ENCODE measurements at regions not wholly inside any gene's neighbourhood (a gene's known extent, or its start where the extent isn't known, plus 50 kb on each side); places are given as distances from the start of the nearest gene placed in this dataset.

DNA sequence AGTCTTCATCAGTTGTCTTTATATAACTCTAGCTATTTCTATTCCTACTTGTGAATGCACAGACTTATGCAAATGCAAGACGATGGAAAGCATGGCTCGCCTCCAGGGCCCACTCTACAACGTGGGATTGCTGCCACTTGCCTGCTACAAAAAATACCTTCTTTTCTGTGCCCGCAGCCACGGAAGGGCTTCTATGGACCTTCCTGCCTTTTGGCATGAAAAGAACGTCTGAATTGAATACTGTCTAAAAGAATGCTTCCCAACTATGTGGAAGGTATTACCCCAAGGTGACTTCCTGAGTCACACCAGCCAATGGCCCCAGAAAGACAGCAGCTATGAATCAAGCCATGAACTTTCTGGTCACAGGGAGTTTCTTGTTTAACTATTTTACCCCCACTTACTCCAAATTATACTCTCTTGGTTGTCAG is 261.2 kb downstream of the HIVEP2 start:
- no peaks in the 10 kb centered on the region for H3K9me3 ChIP-seq
- intact Hi-C loops (cut with DNase I) = no loop called here
- H3K27ac ChIP-seq = no peak overlapping the region
- no peaks in the 10 kb centered on the region for H3K4me1 ChIP-seq (replicated peaks)
- TF ChIP-seq POLR2AphosphoS5 (IDR thresholded peaks at IDR 0.05) (no peak), POLR2A (IDR thresholded peaks at IDR 0.05) (no peak)
- TF ChIP-seq, protein P1, sequence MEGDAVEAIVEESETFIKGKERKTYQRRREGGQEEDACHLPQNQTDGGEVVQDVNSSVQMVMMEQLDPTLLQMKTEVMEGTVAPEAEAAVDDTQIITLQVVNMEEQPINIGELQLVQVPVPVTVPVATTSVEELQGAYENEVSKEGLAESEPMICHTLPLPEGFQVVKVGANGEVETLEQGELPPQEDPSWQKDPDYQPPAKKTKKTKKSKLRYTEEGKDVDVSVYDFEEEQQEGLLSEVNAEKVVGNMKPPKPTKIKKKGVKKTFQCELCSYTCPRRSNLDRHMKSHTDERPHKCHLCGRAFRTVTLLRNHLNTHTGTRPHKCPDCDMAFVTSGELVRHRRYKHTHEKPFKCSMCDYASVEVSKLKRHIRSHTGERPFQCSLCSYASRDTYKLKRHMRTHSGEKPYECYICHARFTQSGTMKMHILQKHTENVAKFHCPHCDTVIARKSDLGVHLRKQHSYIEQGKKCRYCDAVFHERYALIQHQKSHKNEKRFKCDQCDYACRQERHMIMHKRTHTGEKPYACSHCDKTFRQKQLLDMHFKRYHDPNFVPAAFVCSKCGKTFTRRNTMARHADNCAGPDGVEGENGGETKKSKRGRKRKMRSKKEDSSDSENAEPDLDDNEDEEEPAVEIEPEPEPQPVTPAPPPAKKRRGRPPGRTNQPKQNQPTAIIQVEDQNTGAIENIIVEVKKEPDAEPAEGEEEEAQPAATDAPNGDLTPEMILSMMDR (IDR thresholded peaks at IDR 0.05) = no peak
- no peaks in the 10 kb centered on the region for H3K36me3 ChIP-seq
- no peak for DNase-seq (ENCODE audit: low spot score)
- no peaks in the 10 kb centered on the region for H3K27me3 ChIP-seq (replicated peaks; ENCODE audit: insufficient read depth)
- 48% methylated on average over 6 of the region's 6 CpGs for WGBS
- no peak overlapping the region for H3K4me3 ChIP-seq

- DNase-seq (ENCODE audit: low spot score) = no peak
- H3K4me1 ChIP-seq (replicated peaks) = no peaks in the 10 kb centered on the region
- TF ChIP-seq, protein P1 (IDR thresholded peaks at IDR 0.05) = no peak
- TF ChIP-seq POLR2AphosphoS5 (IDR thresholded peaks at IDR 0.05) (no peak), POLR2A (IDR thresholded peaks at IDR 0.05) (no peak)
- H3K4me3 ChIP-seq = no peak overlapping the region
- 94% methylated on average over 1 of the region's 1 CpG for WGBS
- H3K27ac ChIP-seq = no peak overlapping the region
- no peaks in the 10 kb centered on the region for H3K36me3 ChIP-seq
- H3K9me3 ChIP-seq = no peaks in the 10 kb centered on the region
- no peaks in the 10 kb centered on the region for H3K27me3 ChIP-seq (replicated peaks; ENCODE audit: insufficient read depth)
- intact Hi-C loops (cut with DNase I) = no loop called here
These were observed 260.6 kb downstream of the HIVEP2 start for GRCh38 chr6:142684371-142684770.

- 75% methylated on average over 4 of the region's 4 CpGs for WGBS
- Histone ChIP-seq H3K27ac (no peak overlapping the region), H3K4me3 (no peak overlapping the region), H3K4me1 (replicated peaks) (no peaks in the 10 kb centered on the region), H3K27me3 (replicated peaks; ENCODE audit: insufficient read depth) (no peaks in the 10 kb centered on the region), H3K9me3 (no peaks in the 10 kb centered on the region), H3K36me3 (no peaks in the 10 kb centered on the region)
- TF ChIP-seq POLR2AphosphoS5 (IDR thresholded peaks at IDR 0.05) = no peak
- no peak for TF ChIP-seq POLR2A (IDR thresholded peaks at IDR 0.05)
- TF ChIP-seq, protein P1 (IDR thresholded peaks at IDR 0.05) = no peak
- DNase-seq (ENCODE audit: low spot score) = no peak
- intact Hi-C loops (cut with DNase I) = no loop called here
These were observed 259.0 kb downstream of the HIVEP2 start for GRCh38 chr6:142685852-142686506.

- H3K4me1 ChIP-seq (replicated peaks) = no peaks in the 10 kb centered on the region
- 55% methylated on average over 2 of the region's 2 CpGs for WGBS
- no peak for DNase-seq (ENCODE audit: low spot score)
- intact Hi-C loops (cut with DNase I) = no loop called here
- no peaks in the 10 kb centered on the region for H3K9me3 ChIP-seq
- no peaks in the 10 kb centered on the region for H3K36me3 ChIP-seq
- no peak overlapping the region for H3K27ac ChIP-seq
- no peak for TF ChIP-seq POLR2AphosphoS5 (IDR thresholded peaks at IDR 0.05)
- no peak for TF ChIP-seq POLR2A (IDR thresholded peaks at IDR 0.05)
- TF ChIP-seq, protein P1 (IDR thresholded peaks at IDR 0.05) = no peak
- no peaks in the 10 kb centered on the region for H3K27me3 ChIP-seq (replicated peaks; ENCODE audit: insufficient read depth)
- H3K4me3 ChIP-seq = no peak overlapping the region
These were observed 258.5 kb downstream of the HIVEP2 start for GRCh38 chr6:142686507-142686887.

- no peak overlapping the region for H3K4me3 ChIP-seq
- H3K4me1 ChIP-seq (replicated peaks) = no peaks in the 10 kb centered on the region
- no peaks in the 10 kb centered on the region for H3K36me3 ChIP-seq
- H3K27ac ChIP-seq = no peak overlapping the region
- 25% methylated on average over 11 of the region's 11 CpGs for WGBS
- H3K9me3 ChIP-seq = no peaks in the 10 kb centered on the region
- DNase-seq (ENCODE audit: low spot score) = peak; percentile 52
- no peak for TF ChIP-seq POLR2A (IDR thresholded peaks at IDR 0.05)
- TF ChIP-seq, protein P1 (IDR thresholded peaks at IDR 0.05) = peak; percentile 85 to 94 (median 89)
- H3K27me3 ChIP-seq (replicated peaks; ENCODE audit: insufficient read depth) = no peaks in the 10 kb centered on the region
- intact Hi-C loops (cut with DNase I) = loop anchor here (2.0 to 10.0 kb wide), 3 partner anchors 192 to 734 kb away; no protein-coding TSS in a partner anchor
These were observed 252.0 kb downstream of the HIVEP2 start for GRCh38 chr6:142692942-142693341.
